ENCODE measurements at regions not wholly inside any gene's neighbourhood (a gene's known extent, or its start where the extent isn't known, plus 50 kb on each side); places are given as distances from the start of the nearest gene placed in this dataset.
"Not testable (repeated sequence)": the region's sequence is repeated elsewhere in the genome, so short reads cannot be mapped to it uniquely, and the experiment has no call there.

- TF ChIP-seq CTCF, POLR2A (IDR thresholded peaks at IDR 0.05): not testable (repeated sequence)
These were observed 76.8 kb upstream of the RREB1 start for GRCh38 chr6:7030968-7031367.

Measured in heart left ventricle (tissue), 13 donors.